Mucosa of descending colon (tissue), 3 donors: ENCODE measurements at regions not wholly inside any gene's neighbourhood (a gene's known extent, or its start where the extent isn't known, plus 50 kb on each side); places are given as distances from the start of the nearest gene placed in this dataset.

ENCODE experiments used
- ATAC-seq: fragments of 200-7000 bp; cut with Tn5 transposase; one replicate; pipeline ENCODE4 v1.9.1; 2020; ENCODE audit warnings: mild to moderate bottlenecking, moderate library complexity
- DNase-seq, 3 donors: peaks; one replicate each; pipeline ENCODE4 v3.0.0-alpha.2; 2020
- H3K36me3 ChIP-seq: fragments of 200-600 bp; one replicate; pipeline ENCODE4 v1.8.0; 2021; ENCODE audit warnings: low read depth, mild to moderate bottlenecking
- H3K4me1 ChIP-seq: fragments of 200-600 bp; one replicate; pipeline ENCODE4 v1.8.0; 2021; ENCODE audit warnings: low read depth, mild to moderate bottlenecking
- H3K4me3 ChIP-seq: fragments of 200-600 bp; one replicate; pipeline ENCODE4 v1.8.0; 2021; ENCODE audit warnings: mild to moderate bottlenecking
- H3K9me3 ChIP-seq: fragments of 200-600 bp; one replicate; pipeline ENCODE4 v1.8.0; 2021; ENCODE audit warnings: mild to moderate bottlenecking
- intact Hi-C, 2 donors: fragments of 100-400 bp; cut with DNase I in 1 of 2; cut with micrococcal nuclease in 1 of 2; formaldehyde crosslinking; loops; one replicate each; pipeline versions ENCODE4 v1.11.0 to v1.11.1; 2022; cut with DNase I, micrococcal nuclease
- TF ChIP-seq, protein P1 (sequence below): fragments of 200-600 bp; IDR thresholded peaks from one replicate; pipeline ENCODE4 v1.8.0; 2022; ENCODE audit warnings: antibody characterized with exemption, mild to moderate bottlenecking
- donor health status: DM: no; HTN: no; CAD: no; lungs with moderate emphysema.
- donor health status: DM: no; HTN: no; CAD: no.
- donor health status: DM: no; HTN: yes; CAD: no.

- H3K36me3 ChIP-seq = no peaks in the 10 kb centered on the region
- ATAC-seq (no peak), DNase-seq (no peak)
- TF ChIP-seq, protein P1, sequence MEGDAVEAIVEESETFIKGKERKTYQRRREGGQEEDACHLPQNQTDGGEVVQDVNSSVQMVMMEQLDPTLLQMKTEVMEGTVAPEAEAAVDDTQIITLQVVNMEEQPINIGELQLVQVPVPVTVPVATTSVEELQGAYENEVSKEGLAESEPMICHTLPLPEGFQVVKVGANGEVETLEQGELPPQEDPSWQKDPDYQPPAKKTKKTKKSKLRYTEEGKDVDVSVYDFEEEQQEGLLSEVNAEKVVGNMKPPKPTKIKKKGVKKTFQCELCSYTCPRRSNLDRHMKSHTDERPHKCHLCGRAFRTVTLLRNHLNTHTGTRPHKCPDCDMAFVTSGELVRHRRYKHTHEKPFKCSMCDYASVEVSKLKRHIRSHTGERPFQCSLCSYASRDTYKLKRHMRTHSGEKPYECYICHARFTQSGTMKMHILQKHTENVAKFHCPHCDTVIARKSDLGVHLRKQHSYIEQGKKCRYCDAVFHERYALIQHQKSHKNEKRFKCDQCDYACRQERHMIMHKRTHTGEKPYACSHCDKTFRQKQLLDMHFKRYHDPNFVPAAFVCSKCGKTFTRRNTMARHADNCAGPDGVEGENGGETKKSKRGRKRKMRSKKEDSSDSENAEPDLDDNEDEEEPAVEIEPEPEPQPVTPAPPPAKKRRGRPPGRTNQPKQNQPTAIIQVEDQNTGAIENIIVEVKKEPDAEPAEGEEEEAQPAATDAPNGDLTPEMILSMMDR = no peak
- no peak overlapping the region for H3K4me3 ChIP-seq
- intact Hi-C loops = no loop called here
- no peaks in the 10 kb centered on the region for H3K9me3 ChIP-seq
- H3K4me1 ChIP-seq = no peaks in the 10 kb centered on the region
These were observed 122.8 kb upstream of the NOCT start for GRCh38 chr4:138892483-138893407.

- DNase-seq = no peak
- intact Hi-C loops = no loop called here
- no peak for ATAC-seq
- no peaks in the 10 kb centered on the region for H3K36me3 ChIP-seq
- no peak overlapping the region for H3K4me3 ChIP-seq
- H3K9me3 ChIP-seq = no peaks in the 10 kb centered on the region
- TF ChIP-seq, protein P1 = no peak
- no peaks in the 10 kb centered on the region for H3K4me1 ChIP-seq
These were observed 124.0 kb upstream of the NOCT start for GRCh38 chr4:138891631-138892031.

- TF ChIP-seq, protein P1 = no peak
- Histone ChIP-seq H3K4me3 (no peak overlapping the region), H3K9me3 (no peaks in the 10 kb centered on the region), H3K36me3 (no peaks in the 10 kb centered on the region), H3K4me1 (no peaks in the 10 kb centered on the region)
- intact Hi-C loops = no loop called here
- no peak for ATAC-seq
- no peak for DNase-seq
These were observed 124.5 kb upstream of the NOCT start for GRCh38 chr4:138890891-138891570.

- no peak for ATAC-seq
- TF ChIP-seq, protein P1 = no peak
- intact Hi-C loops = no loop called here
These were observed 126.4 kb upstream of the NOCT start for GRCh38 chr4:138889216-138889615.

DNA sequence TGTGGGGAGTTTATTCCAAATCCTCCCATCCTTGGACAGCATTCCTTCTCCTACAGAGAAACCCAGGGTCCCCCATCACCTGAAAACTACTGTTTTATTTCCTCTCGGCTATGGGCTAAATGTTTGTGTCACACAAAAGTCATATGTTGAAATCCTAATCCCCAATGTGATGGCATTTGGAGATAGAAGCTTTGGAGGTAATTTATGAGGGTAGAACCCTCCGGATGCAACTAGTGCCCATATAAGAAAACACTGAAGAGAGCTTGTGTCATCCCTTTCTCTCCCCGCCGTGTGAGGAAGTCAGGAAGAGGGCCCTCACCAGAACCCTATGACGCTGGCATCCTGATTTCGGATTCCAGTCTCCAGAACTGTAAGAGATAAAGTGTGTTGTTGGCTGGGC is 127.8 kb upstream of the NOCT start:
- H3K4me3 ChIP-seq = no peak overlapping the region
- no peaks in the 10 kb centered on the region for H3K9me3 ChIP-seq
- no peaks in the 10 kb centered on the region for H3K4me1 ChIP-seq
- ATAC-seq (no peak), DNase-seq (no peak)
- TF ChIP-seq, protein P1 = no peak
- intact Hi-C loops = no loop called here
- no peaks in the 10 kb centered on the region for H3K36me3 ChIP-seq

More at GRCh38 chr4:138889216-138889615, 126.4 kb upstream of the NOCT start:
- DNase-seq = no peak
- Histone ChIP-seq H3K4me3 (no peak overlapping the region), H3K9me3 (no peaks in the 10 kb centered on the region), H3K36me3 (no peaks in the 10 kb centered on the region), H3K4me1 (no peaks in the 10 kb centered on the region)
